Endodermal cell (in vitro differentiated cells): ENCODE measurements at regions not wholly inside any gene's neighbourhood (a gene's known extent, or its start where the extent isn't known, plus 50 kb on each side); places are given as distances from the start of the nearest gene placed in this dataset.

Experiments used
- DNase-seq: peaks from one replicate; pipeline ENCODE4 v3.0.0-alpha.2; 2017
- H3K27ac ChIP-seq: 2 replicates; pipeline ENCODE4 v1.5.1; 2013; ENCODE audit warnings: mild to moderate bottlenecking, low read depth, low read length, moderate library complexity
- H3K27me3 ChIP-seq: 2 replicates; pipeline ENCODE4 v1.6.1; 2013; ENCODE audit warnings: mild to moderate bottlenecking, low read length, moderate library complexity; ENCODE audit not compliant: insufficient read depth, control insufficient read depth, poor library complexity, severe bottlenecking
- H3K36me3 ChIP-seq: 2 replicates; pipeline ENCODE4 v1.7.0; 2013; ENCODE audit warnings: mild to moderate bottlenecking, low read length, moderate library complexity; ENCODE audit not compliant: control insufficient read depth, insufficient read depth
- H3K4me1 ChIP-seq: one replicate; pipeline ENCODE4 v1.7.0; 2013; ENCODE audit warnings: low read length; ENCODE audit not compliant: control insufficient read depth, insufficient read depth
- H3K4me3 ChIP-seq: 2 replicates; pipeline ENCODE4 v1.5.1; 2013; ENCODE audit warnings: mild to moderate bottlenecking, low read length, moderate library complexity
- H3K9ac ChIP-seq: 2 replicates; pipeline ENCODE4 v1.6.1; 2013; ENCODE audit warnings: mild to moderate bottlenecking, low read length, moderate library complexity; ENCODE audit not compliant: poor library complexity, severe bottlenecking; ENCODE audit errors: extremely low read depth
- H3K9me3 ChIP-seq: 2 replicates; pipeline ENCODE4 v1.6.1; 2013; ENCODE audit warnings: mild to moderate bottlenecking, low read length, moderate library complexity; ENCODE audit not compliant: control insufficient read depth
- H3K27ac Mint-ChIP-seq: 2 replicates; pipeline ENCODE4 v1.8.0; 2020; ENCODE audit warnings: mixed read lengths
- H3K27me3 Mint-ChIP-seq: 2 replicates; pipeline ENCODE4 v1.8.0; 2021; ENCODE audit warnings: mild to moderate bottlenecking, mixed read lengths; ENCODE audit not compliant: insufficient read depth
- H3K36me3 Mint-ChIP-seq: 2 replicates; pipeline ENCODE4 v1.8.0; 2020; ENCODE audit warnings: low read depth, mixed read lengths
- H3K4me1 Mint-ChIP-seq: 2 replicates; pipeline ENCODE4 v1.8.0; 2020; ENCODE audit warnings: mixed read lengths
- H3K4me3 Mint-ChIP-seq: 2 replicates; pipeline ENCODE4 v1.8.0; 2020; ENCODE audit warnings: mild to moderate bottlenecking, moderate library complexity, mixed read lengths
- H3K9me3 Mint-ChIP-seq: 2 replicates; pipeline ENCODE4 v1.8.0; 2020; ENCODE audit warnings: mild to moderate bottlenecking, mixed read lengths
- WGBS, 2 experiments: methylation state at CpG; one replicate each; pipeline versions ENCODE4 v1.1.5 to v1.1.7; 2013; ENCODE audit warnings: missing lambda C conversion rate in 2 of 2, mixed read lengths in 1 of 2; ENCODE audit not compliant: insufficient coverage in 1 of 2, insufficient read length in 1 of 2; 5-methylcytosine and 5-hydroxymethylcytosine counted together
- TF ChIP-seq, protein P1 (sequence below): fragments of 200-600 bp; sonication (generic); conservative IDR thresholded peaks from 2 replicates; pipeline ENCODE4 v1.5.0; 2021; ENCODE audit warnings: antibody characterized with exemption, mild to moderate bottlenecking

DNA sequence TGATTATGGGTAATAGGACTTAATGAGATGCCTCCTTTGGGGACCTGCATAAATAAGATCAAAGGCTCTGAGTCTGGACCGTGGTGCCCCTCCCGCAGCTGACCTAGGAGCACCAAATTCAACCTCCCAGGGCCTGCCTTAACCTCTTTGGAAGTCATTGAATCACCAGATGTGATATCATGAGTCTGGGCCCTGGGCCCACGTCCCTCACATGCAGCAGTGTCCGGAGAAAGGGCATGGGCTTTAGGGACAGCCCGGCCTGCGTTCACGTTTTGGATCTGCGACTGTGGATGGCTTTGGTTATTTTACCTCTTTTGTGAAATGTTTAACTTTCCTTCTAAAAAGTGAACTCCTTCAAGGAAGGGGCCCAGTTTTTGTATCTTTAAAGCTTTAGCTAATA lies 220.0 kb upstream of the KLF6 start:
- Mint-ChIP-seq H3K4me1 (peaks cover 45% of the 10 kb centered on the region), H3K4me3 (no peak overlapping the region), H3K9me3 (peaks cover 4% of the 10 kb centered on the region), H3K36me3 (peaks cover 3% of the 10 kb centered on the region), H3K27me3 (no peaks in the 10 kb centered on the region), H3K27ac (no peak overlapping the region)
- TF ChIP-seq, protein P1, sequence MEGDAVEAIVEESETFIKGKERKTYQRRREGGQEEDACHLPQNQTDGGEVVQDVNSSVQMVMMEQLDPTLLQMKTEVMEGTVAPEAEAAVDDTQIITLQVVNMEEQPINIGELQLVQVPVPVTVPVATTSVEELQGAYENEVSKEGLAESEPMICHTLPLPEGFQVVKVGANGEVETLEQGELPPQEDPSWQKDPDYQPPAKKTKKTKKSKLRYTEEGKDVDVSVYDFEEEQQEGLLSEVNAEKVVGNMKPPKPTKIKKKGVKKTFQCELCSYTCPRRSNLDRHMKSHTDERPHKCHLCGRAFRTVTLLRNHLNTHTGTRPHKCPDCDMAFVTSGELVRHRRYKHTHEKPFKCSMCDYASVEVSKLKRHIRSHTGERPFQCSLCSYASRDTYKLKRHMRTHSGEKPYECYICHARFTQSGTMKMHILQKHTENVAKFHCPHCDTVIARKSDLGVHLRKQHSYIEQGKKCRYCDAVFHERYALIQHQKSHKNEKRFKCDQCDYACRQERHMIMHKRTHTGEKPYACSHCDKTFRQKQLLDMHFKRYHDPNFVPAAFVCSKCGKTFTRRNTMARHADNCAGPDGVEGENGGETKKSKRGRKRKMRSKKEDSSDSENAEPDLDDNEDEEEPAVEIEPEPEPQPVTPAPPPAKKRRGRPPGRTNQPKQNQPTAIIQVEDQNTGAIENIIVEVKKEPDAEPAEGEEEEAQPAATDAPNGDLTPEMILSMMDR = no peak
- H3K36me3 ChIP-seq = no peaks in the 10 kb centered on the region
- no peak overlapping the region for H3K4me3 ChIP-seq
- peaks cover 11% of the 10 kb centered on the region for H3K4me1 ChIP-seq
- no peaks in the 10 kb centered on the region for H3K27me3 ChIP-seq
- H3K9me3 ChIP-seq = no peaks in the 10 kb centered on the region
- no peak overlapping the region for H3K27ac ChIP-seq
- WGBS, 2 experiments = 85 to 98% methylated on average over 6 to 8 of the region's 8 CpGs
- no peak for DNase-seq
- no peak overlapping the region for H3K9ac ChIP-seq

DNA sequence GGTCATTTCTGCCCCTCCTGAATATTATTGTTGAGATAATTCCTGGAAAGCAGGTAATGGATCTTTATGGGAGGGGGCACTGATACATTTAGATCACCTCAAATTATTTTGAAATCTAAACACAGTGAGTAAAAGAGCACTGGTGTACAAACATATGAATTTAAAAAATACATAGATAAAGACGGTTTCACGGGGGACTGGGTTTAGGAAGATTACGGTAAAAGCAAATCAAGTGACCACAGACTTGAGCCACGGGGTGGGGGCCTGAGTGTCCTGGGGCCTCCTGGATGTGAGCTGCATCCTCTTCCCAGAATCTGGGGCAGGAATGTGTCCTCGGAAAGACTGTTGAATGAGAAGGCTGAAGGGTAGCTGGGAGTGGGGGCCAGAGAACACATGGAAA lies 219.1 kb upstream of the KLF6 start:
- peaks cover 3% of the 10 kb centered on the region for H3K36me3 Mint-ChIP-seq
- Histone ChIP-seq H3K9me3 (peaks cover 4% of the 10 kb centered on the region), H3K27ac (no peak overlapping the region), H3K36me3 (no peaks in the 10 kb centered on the region), H3K4me3 (no peak overlapping the region), H3K9ac (no peak overlapping the region), H3K27me3 (no peaks in the 10 kb centered on the region), H3K4me1 (peaks cover 11% of the 10 kb centered on the region)
- H3K9me3 Mint-ChIP-seq = peaks cover 9% of the 10 kb centered on the region
- no peaks in the 10 kb centered on the region for H3K27me3 Mint-ChIP-seq
- no peak overlapping the region for H3K4me3 Mint-ChIP-seq
- no peak overlapping the region for H3K27ac Mint-ChIP-seq
- no peak for DNase-seq
- TF ChIP-seq, protein P1 = no peak
- WGBS, 2 experiments = 71 to 73% methylated on average over 5 of the region's 5 CpGs
- peaks cover 43% of the 10 kb centered on the region for H3K4me1 Mint-ChIP-seq

DNA sequence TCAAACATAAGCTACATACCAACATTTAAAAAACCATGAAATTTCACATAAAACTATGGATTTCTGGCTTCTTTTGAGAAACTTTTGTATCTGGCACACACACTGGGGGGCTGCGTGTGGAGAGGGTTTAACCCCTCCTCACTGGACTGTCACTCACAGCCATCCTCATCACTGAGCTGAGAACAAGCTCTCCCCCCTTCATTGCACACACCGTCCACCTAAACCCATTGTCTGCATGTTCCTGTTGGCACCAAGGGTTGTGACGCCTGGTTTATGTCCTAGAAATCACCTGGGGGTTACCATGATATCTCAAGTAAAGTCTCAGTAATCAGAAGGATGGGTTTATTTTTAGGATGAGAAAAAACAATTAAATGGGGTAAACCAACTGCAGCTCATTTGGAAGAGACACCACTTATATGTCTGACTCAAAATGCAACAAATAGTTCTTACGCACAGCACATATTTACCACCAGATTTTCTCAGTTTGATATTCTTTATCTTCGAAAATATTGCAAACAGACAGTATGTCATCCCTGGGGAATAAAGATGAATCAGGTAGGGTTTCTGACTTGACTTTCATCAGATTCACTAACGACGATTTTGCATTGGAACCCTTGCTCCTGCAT lies 218.5 kb upstream of the KLF6 start:
- no peak for DNase-seq
- no peaks in the 10 kb centered on the region for H3K27me3 Mint-ChIP-seq
- H3K9ac ChIP-seq = no peak overlapping the region
- peaks cover 12% of the 10 kb centered on the region for H3K9me3 Mint-ChIP-seq
- no peak overlapping the region for H3K4me3 Mint-ChIP-seq
- H3K36me3 Mint-ChIP-seq = peaks cover 5% of the 10 kb centered on the region
- H3K4me3 ChIP-seq = no peak overlapping the region
- peaks cover 9% of the 10 kb centered on the region for H3K9me3 ChIP-seq
- peaks cover 38% of the 10 kb centered on the region for H3K4me1 Mint-ChIP-seq
- peaks cover 11% of the 10 kb centered on the region for H3K4me1 ChIP-seq
- WGBS, 2 experiments = 94 to 95% methylated on average over 3 to 7 of the region's 7 CpGs
- no peak overlapping the region for H3K27ac ChIP-seq
- no peaks in the 10 kb centered on the region for H3K27me3 ChIP-seq
- H3K36me3 ChIP-seq = no peaks in the 10 kb centered on the region
- no peak overlapping the region for H3K27ac Mint-ChIP-seq
- TF ChIP-seq, protein P1 = no peak
